CD14-positive monocyte (primary cell): ENCODE measurements at regions not wholly inside any gene's neighbourhood (a gene's known extent, or its start where the extent isn't known, plus 50 kb on each side); places are given as distances from the start of the nearest gene placed in this dataset.

Source experiments
- DNase-seq, 3 donors: peaks; one replicate each; pipeline ENCODE4 v3.0.0-alpha.2; 2011 to 2022
- H2AFZ ChIP-seq: 2 replicates; pipeline ENCODE4 v1.6.0; 2012; ENCODE audit warnings: mild to moderate bottlenecking, low read depth, low read length, inconsistent platforms; ENCODE audit not compliant: insufficient read depth, poor library complexity, severe bottlenecking
- H3K27ac ChIP-seq, 2 donors: 1 replicate in 1 of 2; 2 replicates in 1 of 2; pipeline ENCODE4 v1.5.1; 2012 to 2013; ENCODE audit warnings: low read length in 2 of 2, control low read depth in 1 of 2, inconsistent platforms in 1 of 2, low read depth in 1 of 2, mild to moderate bottlenecking in 1 of 2
- H3K27me3 ChIP-seq, 2 donors: one replicate each; pipeline versions ENCODE4 v1.6.0 to v1.6.1; 2011 to 2013; ENCODE audit warnings: low read length in 2 of 2; ENCODE audit not compliant: control insufficient read depth in 2 of 2, insufficient read depth in 2 of 2
- H3K36me3 ChIP-seq, 2 donors: replicated peaks in 1 of 2; 1 replicate in 1 of 2; 2 replicates in 1 of 2; pipeline versions ENCODE4 v1.5.1 to v1.6.1; 2012 to 2013; ENCODE audit warnings: low read length in 2 of 2, control low read depth in 1 of 2, inconsistent platforms in 1 of 2, mild to moderate bottlenecking in 1 of 2; ENCODE audit not compliant: insufficient read depth in 2 of 2, control insufficient read depth in 1 of 2
- H3K4me1 ChIP-seq, 2 donors: 1 replicate in 1 of 2; 2 replicates in 1 of 2; pipeline versions ENCODE4 v1.5.1 to v1.6.1; 2012 to 2013; ENCODE audit warnings: low read length in 2 of 2, control low read depth in 1 of 2, inconsistent platforms in 1 of 2, mild to moderate bottlenecking in 1 of 2, moderate library complexity in 1 of 2; ENCODE audit not compliant: insufficient read depth in 2 of 2, control insufficient read depth in 1 of 2
- H3K4me2 ChIP-seq: replicated peaks from 2 replicates; pipeline ENCODE3; 2012; ENCODE audit warnings: low read length, moderate library complexity, mild to moderate bottlenecking; ENCODE audit not compliant: poor library complexity, severe bottlenecking; ENCODE audit errors: extremely low read depth
- H3K4me3 ChIP-seq, 3 experiments: fragments of 200-600 bp in 1 of 3; sonication (generic) in 1 of 3; replicated peaks in 1 of 3; 1 replicate in 2 of 3; 2 replicates in 1 of 3; pipeline ENCODE4 v1.5.1; 2011 to 2013; ENCODE audit warnings: low read length in 3 of 3, mild to moderate bottlenecking in 3 of 3, control low read depth in 2 of 3, low read depth in 2 of 3, inconsistent platforms in 1 of 3, moderate library complexity in 1 of 3
- H3K79me2 ChIP-seq: 2 replicates; pipeline ENCODE4 v1.6.0; 2012; ENCODE audit warnings: mild to moderate bottlenecking, control low read depth, inconsistent platforms, low read length, moderate library complexity; ENCODE audit not compliant: insufficient read depth
- H3K9ac ChIP-seq: 2 replicates; pipeline ENCODE4 v1.6.0; 2017; ENCODE audit warnings: low read length, mild to moderate bottlenecking; ENCODE audit not compliant: insufficient read depth, poor library complexity, severe bottlenecking
- H3K9me3 ChIP-seq, 2 donors: replicated peaks in 1 of 2; 1 replicate in 1 of 2; 2 replicates in 1 of 2; pipeline versions ENCODE4 v1.5.1 to v1.6.1; 2012 to 2013; ENCODE audit warnings: low read length in 2 of 2, control low read depth in 1 of 2; ENCODE audit not compliant: control insufficient read depth in 1 of 2, insufficient read depth in 1 of 2
- H4K20me1 ChIP-seq: 2 replicates; pipeline ENCODE4 v1.6.0; 2012; ENCODE audit warnings: mild to moderate bottlenecking, low read length, control low read depth, moderate library complexity; ENCODE audit not compliant: insufficient read depth
- H3K27ac Mint-ChIP-seq, 7 donors: one replicate each; pipeline ENCODE4 v1.8.0; 2020; ENCODE audit warnings: mild to moderate bottlenecking in 7 of 7, mixed read lengths in 7 of 7, moderate library complexity in 6 of 7, inconsistent platforms in 2 of 7
- H3K27me3 Mint-ChIP-seq, 3 donors: one replicate each; pipeline ENCODE4 v1.8.0; 2021 to 2022; ENCODE audit warnings: low read depth in 3 of 3, mild to moderate bottlenecking in 3 of 3, mixed read lengths in 3 of 3, moderate library complexity in 3 of 3, inconsistent platforms in 1 of 3
- H3K36me3 Mint-ChIP-seq, 2 donors: one replicate each; pipeline ENCODE4 v1.8.0; 2020; ENCODE audit warnings: mixed read lengths in 2 of 2, inconsistent platforms in 1 of 2, mild to moderate bottlenecking in 1 of 2
- H3K4me1 Mint-ChIP-seq: one replicate; pipeline ENCODE4 v1.8.0; 2020; ENCODE audit warnings: mild to moderate bottlenecking, mixed read lengths
- H3K4me3 Mint-ChIP-seq, 2 donors: one replicate each; pipeline ENCODE4 v1.8.0; 2020; ENCODE audit warnings: mild to moderate bottlenecking in 2 of 2, mixed read lengths in 2 of 2, moderate library complexity in 1 of 2
- H3K9me3 Mint-ChIP-seq, 7 donors: one replicate each; pipeline ENCODE4 v1.8.0; 2020 to 2022; ENCODE audit warnings: mixed read lengths in 7 of 7, mild to moderate bottlenecking in 6 of 7, moderate library complexity in 6 of 7, inconsistent platforms in 2 of 7
- WGBS: methylation state at CpG from one replicate; pipeline ENCODE4 v1.1.5; 2013; ENCODE audit warnings: missing lambda C conversion rate; ENCODE audit not compliant: insufficient coverage; 5-methylcytosine and 5-hydroxymethylcytosine counted together
- intact Hi-C, 2 donors: fragments of 100-400 bp; cut with micrococcal nuclease; formaldehyde crosslinking; loops; one replicate each; pipeline versions ENCODE4 v1.15.0 to v1.15.1; 2023
- TF ChIP-seq, protein P1 (sequence below): fragments of 200-600 bp; IDR thresholded peaks from one replicate; pipeline ENCODE4 v1.8.0; 2022; ENCODE audit warnings: antibody characterized with exemption, mild to moderate bottlenecking

DNA sequence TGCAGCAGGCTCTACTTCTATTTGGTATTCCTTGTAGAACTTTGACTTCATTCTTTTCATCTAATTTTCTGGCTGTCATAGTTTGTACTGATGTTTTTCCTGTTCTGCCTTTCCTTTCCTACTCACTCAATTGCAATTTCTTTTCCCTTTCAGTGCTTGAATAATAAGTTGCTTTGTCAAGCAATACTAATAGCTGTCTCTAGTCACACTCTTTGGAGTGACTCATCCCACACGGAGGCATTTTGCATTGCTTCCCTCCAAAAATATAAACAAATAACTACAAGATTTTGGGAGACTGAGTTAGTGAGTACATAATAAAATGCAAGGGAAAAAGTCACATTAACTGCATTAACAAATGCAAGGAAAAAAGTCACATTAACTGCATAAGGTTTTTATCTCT is 465.9 kb downstream of the CDH9 start:
- DNase-seq: no peak
- Mint-ChIP-seq H3K36me3 (no peaks in the 10 kb centered on the region), H3K9me3 (peaks cover 0 to 23% (median 4%) of the 10 kb centered on the region in 7 donors), H3K27me3 (no peaks in the 10 kb centered on the region), H3K4me3 (no peak overlapping the region), H3K4me1 (no peaks in the 10 kb centered on the region), H3K27ac (peak overlapping the region in 1 of 7 donors; percentile 14)
- Histone ChIP-seq H3K27me3 (no peaks in the 10 kb centered on the region), H3K4me1 (no peaks in the 10 kb centered on the region), H3K4me2 (no peak overlapping the region), H2AFZ (no peak overlapping the region), H3K9ac (no peak overlapping the region), H3K79me2 (no peaks in the 10 kb centered on the region), H4K20me1 (no peaks in the 10 kb centered on the region), H3K27ac (no peak overlapping the region), H3K4me3 (no peak overlapping the region), H3K9me3 (peaks cover 21 to 23% of the 10 kb centered on the region in 2 donors), H3K36me3 (no peaks in the 10 kb centered on the region)
- intact Hi-C loops: no loop called here
- no CpG with 5 or more reads among the region's 1 CpG for WGBS
- TF ChIP-seq, protein P1, sequence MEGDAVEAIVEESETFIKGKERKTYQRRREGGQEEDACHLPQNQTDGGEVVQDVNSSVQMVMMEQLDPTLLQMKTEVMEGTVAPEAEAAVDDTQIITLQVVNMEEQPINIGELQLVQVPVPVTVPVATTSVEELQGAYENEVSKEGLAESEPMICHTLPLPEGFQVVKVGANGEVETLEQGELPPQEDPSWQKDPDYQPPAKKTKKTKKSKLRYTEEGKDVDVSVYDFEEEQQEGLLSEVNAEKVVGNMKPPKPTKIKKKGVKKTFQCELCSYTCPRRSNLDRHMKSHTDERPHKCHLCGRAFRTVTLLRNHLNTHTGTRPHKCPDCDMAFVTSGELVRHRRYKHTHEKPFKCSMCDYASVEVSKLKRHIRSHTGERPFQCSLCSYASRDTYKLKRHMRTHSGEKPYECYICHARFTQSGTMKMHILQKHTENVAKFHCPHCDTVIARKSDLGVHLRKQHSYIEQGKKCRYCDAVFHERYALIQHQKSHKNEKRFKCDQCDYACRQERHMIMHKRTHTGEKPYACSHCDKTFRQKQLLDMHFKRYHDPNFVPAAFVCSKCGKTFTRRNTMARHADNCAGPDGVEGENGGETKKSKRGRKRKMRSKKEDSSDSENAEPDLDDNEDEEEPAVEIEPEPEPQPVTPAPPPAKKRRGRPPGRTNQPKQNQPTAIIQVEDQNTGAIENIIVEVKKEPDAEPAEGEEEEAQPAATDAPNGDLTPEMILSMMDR: no peak

DNA sequence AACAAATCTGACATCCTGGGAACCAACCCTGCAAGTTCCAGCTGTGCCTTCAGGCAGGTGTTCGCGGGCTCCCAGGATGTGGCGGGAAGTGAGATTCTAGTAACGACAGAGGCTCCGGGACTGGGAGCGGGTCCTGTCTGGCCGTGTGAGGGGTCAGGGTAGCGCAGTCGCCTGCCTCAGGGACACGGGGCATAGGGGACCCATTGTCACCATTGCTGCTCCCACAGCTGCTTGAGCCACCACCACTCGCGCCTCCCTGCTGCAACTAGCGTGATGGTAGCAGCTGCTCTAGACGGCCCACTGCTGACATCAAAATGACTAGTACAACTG is 468.5 kb downstream of the CDH9 start:
- WGBS: 99% methylated on average over 13 of the region's 14 CpGs
- no peak overlapping the region for H3K4me2 ChIP-seq
- intact Hi-C loops: no loop called here

More for the DNA sequence above, 468.5 kb downstream of the CDH9 start:
- Histone ChIP-seq H3K9ac (no peak overlapping the region), H3K79me2 (no peaks in the 10 kb centered on the region), H3K9me3 (peaks cover 21 to 27% of the 10 kb centered on the region in 2 donors), H4K20me1 (no peaks in the 10 kb centered on the region), H3K4me3 (no peak overlapping the region), H3K36me3 (no peaks in the 10 kb centered on the region), H3K27ac (no peak overlapping the region), H2AFZ (no peak overlapping the region), H3K27me3 (no peaks in the 10 kb centered on the region), H3K4me1 (no peaks in the 10 kb centered on the region)
- no peaks in the 10 kb centered on the region for H3K36me3 Mint-ChIP-seq
- TF ChIP-seq, protein P1: no peak
- H3K4me1 Mint-ChIP-seq: no peaks in the 10 kb centered on the region
- H3K27ac Mint-ChIP-seq: no peak overlapping the region
- H3K27me3 Mint-ChIP-seq: no peaks in the 10 kb centered on the region
- H3K9me3 Mint-ChIP-seq: peaks cover 0 to 21% (median 5%) of the 10 kb centered on the region in 7 donors
- no peak for DNase-seq
- H3K4me3 Mint-ChIP-seq: no peak overlapping the region
